H9 (cell line): ENCODE measurements at regions not wholly inside any gene's neighbourhood (a gene's known extent, or its start where the extent isn't known, plus 50 kb on each side); places are given as distances from the start of the nearest gene placed in this dataset.

ENCODE experiments used
- DNase-seq: peaks from one replicate; pipeline ENCODE4 v3.0.0-alpha.2; 2017
- H2AFZ ChIP-seq: one replicate; pipeline ENCODE4 v1.6.1; 2013; ENCODE audit warnings: mild to moderate bottlenecking, low read length, control low read depth, moderate library complexity
- H2AK5ac ChIP-seq: 2 replicates; pipeline ENCODE4 v1.6.1; 2013; ENCODE audit warnings: low read length, control low read depth, mixed read lengths; ENCODE audit not compliant: insufficient read length
- H2BK120ac ChIP-seq: one replicate; pipeline ENCODE4 v1.6.1; 2013; ENCODE audit warnings: low read depth, mild to moderate bottlenecking, low read length, control low read depth, inconsistent platforms; ENCODE audit not compliant: poor library complexity, severe bottlenecking
- H2BK12ac ChIP-seq: 2 replicates; pipeline ENCODE4 v1.6.1; 2013; ENCODE audit warnings: low read length, control low read depth, mixed read lengths, low read depth; ENCODE audit not compliant: insufficient read length
- H2BK15ac ChIP-seq: 2 replicates; pipeline ENCODE4 v1.6.1; 2013; ENCODE audit warnings: low read depth, low read length, control low read depth
- H2BK20ac ChIP-seq: one replicate; pipeline ENCODE4 v1.6.1; 2013; ENCODE audit warnings: low read depth, mild to moderate bottlenecking, low read length, control low read depth, inconsistent platforms; ENCODE audit not compliant: poor library complexity, severe bottlenecking
- H2BK5ac ChIP-seq: 2 replicates; pipeline ENCODE4 v1.6.1; 2013; ENCODE audit warnings: low read length, control low read depth, mixed read lengths; ENCODE audit not compliant: insufficient read length
- H3K14ac ChIP-seq: 2 replicates; pipeline ENCODE4 v1.6.1; 2013; ENCODE audit warnings: low read length, control low read depth; ENCODE audit not compliant: insufficient read depth
- H3K18ac ChIP-seq: 2 replicates; pipeline ENCODE4 v1.6.1; 2013; ENCODE audit warnings: low read depth, mild to moderate bottlenecking, mixed read lengths, low read length, control low read depth; ENCODE audit not compliant: insufficient read length
- H3K23ac ChIP-seq: 2 replicates; pipeline ENCODE4 v1.6.1; 2013; ENCODE audit warnings: low read length, control low read depth, mixed read lengths, low read depth; ENCODE audit not compliant: insufficient read length
- H3K23me2 ChIP-seq: 2 replicates; pipeline ENCODE4 v1.6.1; 2013; ENCODE audit warnings: low read depth, mild to moderate bottlenecking, mixed read lengths, low read length, control low read depth; ENCODE audit not compliant: insufficient read length, poor library complexity, severe bottlenecking
- H3K27ac ChIP-seq: 2 replicates; pipeline ENCODE4 v1.5.1; 2013; ENCODE audit warnings: low read length, control low read depth, mixed read lengths, low read depth; ENCODE audit not compliant: insufficient read length
- H3K27me3 ChIP-seq: 2 replicates; pipeline ENCODE4 v1.6.1; 2013; ENCODE audit warnings: low read length, control low read depth, inconsistent platforms; ENCODE audit not compliant: insufficient read depth
- H3K4ac ChIP-seq: 2 replicates; pipeline ENCODE4 v1.6.1; 2013; ENCODE audit warnings: low read depth, mild to moderate bottlenecking, control low read depth, inconsistent platforms, low read length, moderate library complexity
- H3K4me1 ChIP-seq: 2 replicates; pipeline ENCODE4 v1.6.1; 2013; ENCODE audit warnings: low read length, control low read depth, inconsistent platforms; ENCODE audit not compliant: insufficient read depth
- H3K4me2 ChIP-seq: 2 replicates; pipeline ENCODE4 v1.6.1; 2013; ENCODE audit warnings: low read length, control low read depth, mixed read lengths; ENCODE audit not compliant: insufficient read length, insufficient read depth
- H3K56ac ChIP-seq: 2 replicates; pipeline ENCODE4 v1.6.1; 2013; ENCODE audit warnings: low read depth, mild to moderate bottlenecking, mixed read lengths, low read length, control low read depth; ENCODE audit not compliant: insufficient read length
- H3K79me1 ChIP-seq: 2 replicates; pipeline ENCODE4 v1.6.1; 2013; ENCODE audit warnings: low read depth, mild to moderate bottlenecking, moderate library complexity, low read length, control low read depth, inconsistent platforms; ENCODE audit not compliant: insufficient read depth, poor library complexity, severe bottlenecking
- H3K79me2 ChIP-seq: 2 replicates; pipeline ENCODE4 v1.6.1; 2013; ENCODE audit warnings: low read length, control low read depth, inconsistent platforms; ENCODE audit not compliant: insufficient read depth
- H3K9ac ChIP-seq: 2 replicates; pipeline ENCODE4 v1.6.1; 2013; ENCODE audit warnings: low read length, control low read depth, mixed read lengths; ENCODE audit not compliant: insufficient read length; ENCODE audit errors: extremely low read depth
- H3K9me3 ChIP-seq: one replicate; pipeline ENCODE4 v1.6.1; 2013; ENCODE audit warnings: low read depth, low read length, inconsistent platforms; ENCODE audit not compliant: control insufficient read depth
- H3T11ph ChIP-seq: one replicate; pipeline ENCODE4 v1.6.1; 2013; ENCODE audit warnings: mild to moderate bottlenecking, low read length, control low read depth, inconsistent platforms
- H4K20me1 ChIP-seq: one replicate; pipeline ENCODE4 v1.6.1; 2013; ENCODE audit not compliant: control insufficient read depth, insufficient read length, insufficient read depth
- H4K5ac ChIP-seq: 2 replicates; pipeline ENCODE4 v1.6.1; 2013; ENCODE audit warnings: low read depth, mild to moderate bottlenecking, mixed read lengths, low read length, control low read depth; ENCODE audit not compliant: insufficient read length
- H4K8ac ChIP-seq: replicated peaks from 2 replicates; pipeline ENCODE4 v1.6.1; 2013; ENCODE audit warnings: low read length, control low read depth, mixed read lengths, low read depth; ENCODE audit not compliant: insufficient read length
- H4K91ac ChIP-seq: 2 replicates; pipeline ENCODE4 v1.6.1; 2013; ENCODE audit warnings: low read depth, mild to moderate bottlenecking, moderate library complexity, mixed read lengths, low read length, control low read depth; ENCODE audit not compliant: insufficient read length
- H3K27ac Mint-ChIP-seq, 3 experiments: 2 replicates in 2 of 3; 3 replicates in 1 of 3; pipeline ENCODE4 v1.8.0; 2020 to 2021; ENCODE audit warnings: mixed read lengths in 3 of 3, mild to moderate bottlenecking in 1 of 3, moderate library complexity in 1 of 3
- H3K27me3 Mint-ChIP-seq: 2 replicates; pipeline ENCODE4 v1.8.0; 2021; ENCODE audit warnings: low read depth, mild to moderate bottlenecking, moderate library complexity, mixed read lengths
- H3K36me3 Mint-ChIP-seq, 3 experiments: 2 replicates in 2 of 3; 3 replicates in 1 of 3; pipeline ENCODE4 v1.8.0; 2020 to 2021; ENCODE audit warnings: low read depth in 3 of 3, mixed read lengths in 3 of 3; ENCODE audit not compliant: insufficient read depth in 1 of 3
- H3K4me1 Mint-ChIP-seq, 2 experiments: 2 replicates each; pipeline ENCODE4 v1.8.0; 2020; ENCODE audit warnings: mixed read lengths in 2 of 2
- H3K4me3 Mint-ChIP-seq, 2 experiments: 2 replicates in 1 of 2; 3 replicates in 1 of 2; pipeline ENCODE4 v1.8.0; 2020 to 2021; ENCODE audit warnings: mild to moderate bottlenecking in 2 of 2, mixed read lengths in 2 of 2, moderate library complexity in 1 of 2
- H3K9me3 Mint-ChIP-seq, 2 experiments: 2 replicates in 1 of 2; 3 replicates in 1 of 2; pipeline ENCODE4 v1.8.0; 2020; ENCODE audit warnings: mild to moderate bottlenecking in 2 of 2, mixed read lengths in 2 of 2, moderate library complexity in 1 of 2
- WGBS: extraction: QIAGEN DNeasy Blood & Tissue Kit; methylation state at CpG from one replicate; pipeline ENCODE4 v1.1.7; 2013; ENCODE audit warnings: missing lambda C conversion rate, low lambda C conversion rate, mixed read lengths; ENCODE audit not compliant: insufficient read length; ENCODE audit errors: extremely low coverage; 5-methylcytosine and 5-hydroxymethylcytosine counted together
- TF ChIP-seq, protein P1 (sequence below): fragments of 200-600 bp; sonication (generic); conservative IDR thresholded peaks from 3 replicates; pipeline ENCODE4 v1.8.0; 2021; ENCODE audit warnings: antibody characterized with exemption, mild to moderate bottlenecking

GRCh38 chr4:146099585-146099984 is 75.9 kb upstream of the LSM6 start:
- H2BK120ac ChIP-seq = no peak overlapping the region
- H3K79me1 ChIP-seq = no peaks in the 10 kb centered on the region
- H3K27me3 Mint-ChIP-seq = peaks cover 1% of the 10 kb centered on the region; the same call in 1 of the 2 replicates
- no peaks in the 10 kb centered on the region for H4K20me1 ChIP-seq
- H3K79me2 ChIP-seq = no peaks in the 10 kb centered on the region
- no peak overlapping the region for H2AK5ac ChIP-seq
- no peak overlapping the region for H3T11ph ChIP-seq
- H3K23ac ChIP-seq = no peak overlapping the region
- H3K9me3 Mint-ChIP-seq = no peaks in the 10 kb centered on the region
- H4K8ac ChIP-seq = no peak overlapping the region
- no peaks in the 10 kb centered on the region for H3K36me3 Mint-ChIP-seq
- H3K9me3 ChIP-seq = no peaks in the 10 kb centered on the region
- H4K5ac ChIP-seq = no peak overlapping the region
- no peak overlapping the region for H3K27ac Mint-ChIP-seq
- no peak overlapping the region for H3K27ac ChIP-seq
- no peak overlapping the region for H3K4me3 Mint-ChIP-seq
- TF ChIP-seq, protein P1, sequence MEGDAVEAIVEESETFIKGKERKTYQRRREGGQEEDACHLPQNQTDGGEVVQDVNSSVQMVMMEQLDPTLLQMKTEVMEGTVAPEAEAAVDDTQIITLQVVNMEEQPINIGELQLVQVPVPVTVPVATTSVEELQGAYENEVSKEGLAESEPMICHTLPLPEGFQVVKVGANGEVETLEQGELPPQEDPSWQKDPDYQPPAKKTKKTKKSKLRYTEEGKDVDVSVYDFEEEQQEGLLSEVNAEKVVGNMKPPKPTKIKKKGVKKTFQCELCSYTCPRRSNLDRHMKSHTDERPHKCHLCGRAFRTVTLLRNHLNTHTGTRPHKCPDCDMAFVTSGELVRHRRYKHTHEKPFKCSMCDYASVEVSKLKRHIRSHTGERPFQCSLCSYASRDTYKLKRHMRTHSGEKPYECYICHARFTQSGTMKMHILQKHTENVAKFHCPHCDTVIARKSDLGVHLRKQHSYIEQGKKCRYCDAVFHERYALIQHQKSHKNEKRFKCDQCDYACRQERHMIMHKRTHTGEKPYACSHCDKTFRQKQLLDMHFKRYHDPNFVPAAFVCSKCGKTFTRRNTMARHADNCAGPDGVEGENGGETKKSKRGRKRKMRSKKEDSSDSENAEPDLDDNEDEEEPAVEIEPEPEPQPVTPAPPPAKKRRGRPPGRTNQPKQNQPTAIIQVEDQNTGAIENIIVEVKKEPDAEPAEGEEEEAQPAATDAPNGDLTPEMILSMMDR = no peak
- H3K27me3 ChIP-seq = no peaks in the 10 kb centered on the region
- H3K23me2 ChIP-seq = no peaks in the 10 kb centered on the region
- no peak overlapping the region for H3K4ac ChIP-seq
- no peak overlapping the region for H2AFZ ChIP-seq
- H3K9ac ChIP-seq = no peak overlapping the region
- no peak overlapping the region for H3K18ac ChIP-seq
- H2BK20ac ChIP-seq = no peak overlapping the region
- H3K14ac ChIP-seq = no peak overlapping the region
- no peak overlapping the region for H3K4me2 ChIP-seq
- no peak overlapping the region for H3K56ac ChIP-seq
- no peak overlapping the region for H2BK12ac ChIP-seq
- no peak overlapping the region for H2BK5ac ChIP-seq
- no peak overlapping the region for H4K91ac ChIP-seq
- no peak overlapping the region for H2BK15ac ChIP-seq
- DNase-seq = no peak
- no peaks in the 10 kb centered on the region for H3K4me1 ChIP-seq
- no CpG with 5 or more reads among the region's 3 CpGs for WGBS
- peaks cover 0 to 4% of the 10 kb centered on the region in 2 experiments; a peak in 1 of 4 replicates for H3K4me1 Mint-ChIP-seq
